T-helper 2 cell treated with Interferon-gamma antibody and Interleukin-4, amounts not matched to agents 5 μg/mL and 100 μg/mL, for 36 hours (primary cell): ENCODE measurements at regions not wholly inside any gene's neighbourhood (a gene's known extent, or its start where the extent isn't known, plus 50 kb on each side); places are given as distances from the start of the nearest gene placed in this dataset.

Experiments used
- DNase-seq: peaks from one replicate; pipeline ENCODE4 v3.0.0; 2021; ENCODE audit warnings: low spot score
- H3K27ac Mint-ChIP-seq: one replicate; pipeline ENCODE4 v1.8.0; 2021; ENCODE audit warnings: mild to moderate bottlenecking, mixed read lengths
- H3K27me3 Mint-ChIP-seq: one replicate; pipeline ENCODE4 v1.8.0; 2021; ENCODE audit warnings: low read depth, mixed read lengths
- H3K36me3 Mint-ChIP-seq: one replicate; pipeline ENCODE4 v1.8.0; 2021; ENCODE audit warnings: low read depth, mixed read lengths
- H3K4me1 Mint-ChIP-seq: one replicate; pipeline ENCODE4 v1.8.0; 2021; ENCODE audit warnings: low read depth, mixed read lengths
- H3K4me3 Mint-ChIP-seq: one replicate; pipeline ENCODE4 v1.8.0; 2022; ENCODE audit warnings: mild to moderate bottlenecking, moderate library complexity, mixed read lengths
- H3K9me3 Mint-ChIP-seq: one replicate; pipeline ENCODE4 v1.8.0; 2021; ENCODE audit warnings: mixed read lengths

GRCh38 chr6:145451029-145451428 lies 284.3 kb downstream of the EPM2A start:
- H3K36me3 Mint-ChIP-seq: no peaks in the 10 kb centered on the region
- no peak overlapping the region for H3K27ac Mint-ChIP-seq
- no peaks in the 10 kb centered on the region for H3K4me1 Mint-ChIP-seq
- peaks cover 9% of the 10 kb centered on the region for H3K9me3 Mint-ChIP-seq
- no peak for DNase-seq
- no peak overlapping the region for H3K4me3 Mint-ChIP-seq
- H3K27me3 Mint-ChIP-seq: no peaks in the 10 kb centered on the region

- no peaks in the 10 kb centered on the region for H3K27me3 Mint-ChIP-seq
- H3K36me3 Mint-ChIP-seq: no peaks in the 10 kb centered on the region
- no peak overlapping the region for H3K4me3 Mint-ChIP-seq
- no peaks in the 10 kb centered on the region for H3K4me1 Mint-ChIP-seq
- H3K27ac Mint-ChIP-seq: no peak overlapping the region
- no peak for DNase-seq
- no peaks in the 10 kb centered on the region for H3K9me3 Mint-ChIP-seq
Observed at GRCh38 chr6:145453376-145453775, 281.9 kb downstream of the EPM2A start.

GRCh38 chr6:145454006-145454405 lies 281.3 kb downstream of the EPM2A start:
- H3K27ac Mint-ChIP-seq: no peak overlapping the region
- H3K9me3 Mint-ChIP-seq: no peaks in the 10 kb centered on the region
- no peak overlapping the region for H3K4me3 Mint-ChIP-seq
- no peaks in the 10 kb centered on the region for H3K4me1 Mint-ChIP-seq
- no peak for DNase-seq
- H3K27me3 Mint-ChIP-seq: no peaks in the 10 kb centered on the region
- H3K36me3 Mint-ChIP-seq: no peaks in the 10 kb centered on the region

- no peaks in the 10 kb centered on the region for H3K27me3 Mint-ChIP-seq
- H3K27ac Mint-ChIP-seq: no peak overlapping the region
- no peaks in the 10 kb centered on the region for H3K36me3 Mint-ChIP-seq
- no peaks in the 10 kb centered on the region for H3K4me1 Mint-ChIP-seq
- no peak overlapping the region for H3K4me3 Mint-ChIP-seq
- no peaks in the 10 kb centered on the region for H3K9me3 Mint-ChIP-seq
- DNase-seq: no peak
Observed at GRCh38 chr6:145457556-145457955, 277.8 kb downstream of the EPM2A start.

- H3K27me3 Mint-ChIP-seq: no peaks in the 10 kb centered on the region
- H3K27ac Mint-ChIP-seq: no peak overlapping the region
- H3K36me3 Mint-ChIP-seq: no peaks in the 10 kb centered on the region
- H3K4me1 Mint-ChIP-seq: no peaks in the 10 kb centered on the region
- no peak overlapping the region for H3K4me3 Mint-ChIP-seq
- H3K9me3 Mint-ChIP-seq: peaks cover 8% of the 10 kb centered on the region
- no peak for DNase-seq
Observed at GRCh38 chr6:145468534-145468933, 266.8 kb downstream of the EPM2A start.

- Mint-ChIP-seq H3K36me3 (no peaks in the 10 kb centered on the region), H3K4me1 (no peaks in the 10 kb centered on the region), H3K27ac (no peak overlapping the region), H3K4me3 (no peak overlapping the region), H3K9me3 (peaks cover 10% of the 10 kb centered on the region), H3K27me3 (no peaks in the 10 kb centered on the region)
- no peak for DNase-seq
Observed at GRCh38 chr6:145469021-145469420, 266.3 kb downstream of the EPM2A start.

- Mint-ChIP-seq H3K4me3 (no peak overlapping the region), H3K27ac (no peak overlapping the region), H3K4me1 (no peaks in the 10 kb centered on the region), H3K9me3 (peaks cover 22% of the 10 kb centered on the region), H3K27me3 (no peaks in the 10 kb centered on the region), H3K36me3 (no peaks in the 10 kb centered on the region)
- DNase-seq: no peak
Observed at GRCh38 chr6:145475794-145476396, 259.4 kb downstream of the EPM2A start.

- Mint-ChIP-seq H3K36me3 (no peaks in the 10 kb centered on the region), H3K27me3 (no peaks in the 10 kb centered on the region), H3K4me3 (no peak overlapping the region), H3K4me1 (no peaks in the 10 kb centered on the region), H3K27ac (no peak overlapping the region), H3K9me3 (peaks cover 12% of the 10 kb centered on the region)
- no peak for DNase-seq
Observed at GRCh38 chr6:145480024-145480423, 255.3 kb downstream of the EPM2A start.

- H3K4me3 Mint-ChIP-seq: no peak overlapping the region
- no peak for DNase-seq
- H3K36me3 Mint-ChIP-seq: no peaks in the 10 kb centered on the region
- H3K9me3 Mint-ChIP-seq: peaks cover 4% of the 10 kb centered on the region
- no peaks in the 10 kb centered on the region for H3K4me1 Mint-ChIP-seq
- H3K27me3 Mint-ChIP-seq: no peaks in the 10 kb centered on the region
- no peak overlapping the region for H3K27ac Mint-ChIP-seq
Observed at GRCh38 chr6:145483191-145483996, 251.9 kb downstream of the EPM2A start.

- Mint-ChIP-seq H3K27me3 (no peaks in the 10 kb centered on the region), H3K27ac (no peak overlapping the region), H3K9me3 (no peaks in the 10 kb centered on the region), H3K36me3 (no peaks in the 10 kb centered on the region), H3K4me3 (no peak overlapping the region), H3K4me1 (no peaks in the 10 kb centered on the region)
- no peak for DNase-seq
Observed at GRCh38 chr6:145485288-145485687, 250.0 kb downstream of the EPM2A start.

- H3K27ac Mint-ChIP-seq: no peak overlapping the region
- no peak for DNase-seq
- H3K27me3 Mint-ChIP-seq: no peaks in the 10 kb centered on the region
- no peak overlapping the region for H3K4me3 Mint-ChIP-seq
- H3K9me3 Mint-ChIP-seq: no peaks in the 10 kb centered on the region
- no peaks in the 10 kb centered on the region for H3K4me1 Mint-ChIP-seq
- H3K36me3 Mint-ChIP-seq: no peaks in the 10 kb centered on the region
Observed at GRCh38 chr6:145486306-145486705, 249.0 kb downstream of the EPM2A start.

- H3K27me3 Mint-ChIP-seq: no peaks in the 10 kb centered on the region
- H3K9me3 Mint-ChIP-seq: no peaks in the 10 kb centered on the region
- H3K4me3 Mint-ChIP-seq: no peak overlapping the region
- H3K27ac Mint-ChIP-seq: no peak overlapping the region
- H3K4me1 Mint-ChIP-seq: no peaks in the 10 kb centered on the region
- no peak for DNase-seq
- H3K36me3 Mint-ChIP-seq: no peaks in the 10 kb centered on the region
Observed at GRCh38 chr6:145489583-145489982, 245.7 kb downstream of the EPM2A start.

- Mint-ChIP-seq H3K36me3 (no peaks in the 10 kb centered on the region), H3K4me3 (no peak overlapping the region), H3K27ac (no peak overlapping the region), H3K27me3 (no peaks in the 10 kb centered on the region), H3K9me3 (no peaks in the 10 kb centered on the region), H3K4me1 (no peaks in the 10 kb centered on the region)
- no peak for DNase-seq
Observed at GRCh38 chr6:145490068-145490467, 245.3 kb downstream of the EPM2A start.

GRCh38 chr6:145491126-145491525 lies 244.2 kb downstream of the EPM2A start:
- Mint-ChIP-seq H3K27ac (no peak overlapping the region), H3K9me3 (peaks cover 2% of the 10 kb centered on the region), H3K36me3 (no peaks in the 10 kb centered on the region), H3K4me1 (no peaks in the 10 kb centered on the region), H3K27me3 (no peaks in the 10 kb centered on the region), H3K4me3 (no peak overlapping the region)
- DNase-seq: no peak

- H3K9me3 Mint-ChIP-seq: peaks cover 4% of the 10 kb centered on the region
- no peaks in the 10 kb centered on the region for H3K36me3 Mint-ChIP-seq
- no peak overlapping the region for H3K27ac Mint-ChIP-seq
- no peaks in the 10 kb centered on the region for H3K4me1 Mint-ChIP-seq
- no peak for DNase-seq
- H3K4me3 Mint-ChIP-seq: no peak overlapping the region
- H3K27me3 Mint-ChIP-seq: no peaks in the 10 kb centered on the region
Observed at GRCh38 chr6:145497006-145497405, 238.3 kb downstream of the EPM2A start.
